GM20431 (cell line): ENCODE measurements at regions not wholly inside any gene's neighbourhood (a gene's known extent, or its start where the extent isn't known, plus 50 kb on each side); places are given as distances from the start of the nearest gene placed in this dataset.
"Not testable (repeated sequence)": the region's sequence is repeated elsewhere in the genome, so short reads cannot be mapped to it uniquely, and the experiment has no call there.

Source experiments
- in situ Hi-C: fragments of 300-500 bp; cut with MseI, MboI; formaldehyde crosslinking; loops from one replicate; pipeline ENCODE4 v1.15.0; 2020; ENCODE audit warnings: low sequenced_read_pairs; ENCODE audit not compliant: unreplicated experiment

GRCh38 chr6:51049288-51049982, 230.8 kb downstream of the TFAP2B start:
- in situ Hi-C loops: no loop called here

- in situ Hi-C loops: no loop called here
Measured at GRCh38 chr6:51049983-51050877, 231.6 kb downstream of the TFAP2B start.

- in situ Hi-C loops: not testable (repeated sequence)
Measured at GRCh38 chr6:51052716-51053115, 234.0 kb downstream of the TFAP2B start.

- in situ Hi-C loops: not testable (repeated sequence)
Measured at GRCh38 chr6:51055316-51055715, 236.6 kb downstream of the TFAP2B start.

- in situ Hi-C loops: no loop called here
Measured at GRCh38 chr6:51057296-51057695, 238.6 kb downstream of the TFAP2B start.

- in situ Hi-C loops: no loop called here
Measured at GRCh38 chr6:51060262-51060762, 241.6 kb downstream of the TFAP2B start.

- in situ Hi-C loops: no loop called here
Measured at GRCh38 chr6:51062166-51062722, 243.6 kb downstream of the TFAP2B start.

GRCh38 chr6:51077821-51078518, 259.3 kb downstream of the TFAP2B start:
- in situ Hi-C loops: no loop called here

- in situ Hi-C loops: no loop called here
Measured at GRCh38 chr6:51090343-51090742, 271.7 kb downstream of the TFAP2B start.

GRCh38 chr6:51093871-51094270, 275.2 kb downstream of the TFAP2B start:
- in situ Hi-C loops: no loop called here

GRCh38 chr6:51094271-51094670, 275.6 kb downstream of the TFAP2B start:
- in situ Hi-C loops: no loop called here

GRCh38 chr6:51098246-51098645, 279.6 kb downstream of the TFAP2B start:
- in situ Hi-C loops: no loop called here

GRCh38 chr6:51098791-51099190, 280.1 kb downstream of the TFAP2B start:
- in situ Hi-C loops: no loop called here

GRCh38 chr6:51099201-51099600, 280.5 kb downstream of the TFAP2B start:
- in situ Hi-C loops: no loop called here

- in situ Hi-C loops: no loop called here
Measured at GRCh38 chr6:51105357-51105756, 286.7 kb downstream of the TFAP2B start.

- in situ Hi-C loops: no loop called here
Measured at GRCh38 chr6:51107769-51108203, 289.1 kb downstream of the TFAP2B start.

GRCh38 chr6:51108563-51109234, 290.0 kb downstream of the TFAP2B start:
- in situ Hi-C loops: no loop called here

GRCh38 chr6:51112731-51113130, 294.1 kb downstream of the TFAP2B start:
- in situ Hi-C loops: no loop called here

GRCh38 chr6:51116723-51117122, 298.1 kb downstream of the TFAP2B start:
- in situ Hi-C loops: no loop called here

- in situ Hi-C loops: no loop called here
Measured at GRCh38 chr6:51118792-51119191, 300.1 kb downstream of the TFAP2B start.
